Uterus (tissue), 2 donors: ENCODE measurements at regions not wholly inside any gene's neighbourhood (a gene's known extent, or its start where the extent isn't known, plus 50 kb on each side); places are given as distances from the start of the nearest gene placed in this dataset.

ENCODE experiments used
- CTCF ChIP-seq, 4 experiments: fragments of 200-600 bp in 2 of 4; fragments of 450-650 bp in 2 of 4; sonication (generic) in 2 of 4; IDR thresholded peaks; one replicate each; pipeline ENCODE4 v1.5.1; 2016 to 2019; ENCODE audit warnings: antibody characterized with exemption in 4 of 4, mild to moderate bottlenecking in 2 of 4, moderate library complexity in 1 of 4
- POLR2A ChIP-seq, 2 donors: fragments of 450-650 bp; IDR thresholded peaks; one replicate each; pipeline ENCODE4 v1.6.1; 2016; ENCODE audit warnings: antibody characterized with exemption in 2 of 2, mild to moderate bottlenecking in 1 of 2, moderate library complexity in 1 of 2

- TF ChIP-seq CTCF (IDR thresholded peaks at IDR 0.05) (no peak), POLR2A (IDR thresholded peaks at IDR 0.05) (no peak)
Measured at GRCh38 chr6:4262526-4262925, 127.2 kb upstream of the ECI2 start.
